Stimulated activated CD4-positive, alpha-beta T cell treated with anti-CD3 and anti-CD28 coated beads, Interleukin-1b, Interleukin-23, amount 100 ng/mL, for 48 hours (primary cell): ENCODE measurements at regions not wholly inside any gene's neighbourhood (a gene's known extent, or its start where the extent isn't known, plus 50 kb on each side); places are given as distances from the start of the nearest gene placed in this dataset.

ENCODE experiments used
- DNase-seq: peaks from one replicate; pipeline ENCODE4 v3.0.0-alpha.2; 2020

GRCh38 chr11:28708075-28708474 lies 599.9 kb downstream of the METTL15 start:
- DNase-seq: no peak

GRCh38 chr11:28704801-28705200 lies 596.6 kb downstream of the METTL15 start:
- no peak for DNase-seq

- DNase-seq: no peak
Observed at GRCh38 chr11:28703371-28703770, 595.2 kb downstream of the METTL15 start.

GRCh38 chr11:28702871-28703270 lies 594.7 kb downstream of the METTL15 start:
- no peak for DNase-seq

- DNase-seq: no peak
Observed at GRCh38 chr11:28702450-28702790, 594.2 kb downstream of the METTL15 start.

GRCh38 chr11:28701760-28702449 lies 593.7 kb downstream of the METTL15 start:
- no peak for DNase-seq

GRCh38 chr11:28699701-28700100 lies 591.5 kb downstream of the METTL15 start:
- no peak for DNase-seq

- DNase-seq: peak; percentile 14
Observed at GRCh38 chr11:28697920-28698827, 590.0 kb downstream of the METTL15 start.

- no peak for DNase-seq
Observed at GRCh38 chr11:28696591-28696990, 588.4 kb downstream of the METTL15 start.

- no peak for DNase-seq
Observed at GRCh38 chr11:28690746-28691145, 582.6 kb downstream of the METTL15 start.

- no peak for DNase-seq
Observed at GRCh38 chr11:28684011-28684586, 575.9 kb downstream of the METTL15 start.

GRCh38 chr11:28679795-28680468 lies 571.7 kb downstream of the METTL15 start:
- DNase-seq: no peak

- DNase-seq: no peak
Observed at GRCh38 chr11:28677721-28678120, 569.5 kb downstream of the METTL15 start.

GRCh38 chr11:28675183-28675582 lies 567.0 kb downstream of the METTL15 start:
- no peak for DNase-seq

- no peak for DNase-seq
Observed at GRCh38 chr11:28674433-28675103, 566.4 kb downstream of the METTL15 start.

- DNase-seq: no peak
Observed at GRCh38 chr11:28673691-28674432, 565.7 kb downstream of the METTL15 start.

- no peak for DNase-seq
Observed at GRCh38 chr11:28671274-28671673, 563.1 kb downstream of the METTL15 start.

GRCh38 chr11:28666632-28667031 lies 558.4 kb downstream of the METTL15 start:
- DNase-seq: no peak

- DNase-seq: no peak
Observed at GRCh38 chr11:28659716-28660348, 551.6 kb downstream of the METTL15 start.

GRCh38 chr11:28657378-28658030 lies 549.3 kb downstream of the METTL15 start:
- DNase-seq: no peak

- DNase-seq: no peak
Observed at GRCh38 chr11:28654191-28654590, 546.0 kb downstream of the METTL15 start.
